PC-9 (cell line): ENCODE measurements at regions not wholly inside any gene's neighbourhood (a gene's known extent, or its start where the extent isn't known, plus 50 kb on each side); places are given as distances from the start of the nearest gene placed in this dataset.
A peak's percentile ranks its signal among the peaks of the same experiment; 100 is the strongest.
"Not testable (repeated sequence)": the region's sequence is repeated elsewhere in the genome, so short reads cannot be mapped to it uniquely, and the experiment has no call there.

ENCODE experiments used
- BruUV-seq: library from RNA; stranded (reverse); fragments of 400-500 nt; replicated peaks from 2 replicates; lab custom pipeline; 2021; lab: Mats Ljungman, UMichigan
- CTCF ChIA-PET: fragments of 300-600 bp; sonication (Branson Sonifier 250); formaldehyde crosslinking; loops from one replicate; lab custom pipeline; 2022; ENCODE audit warnings: antibody characterized with exemption; lab: Charles Lee
- POLR2A ChIA-PET: fragments of 300-600 bp; sonication (Branson Sonifier 250); formaldehyde crosslinking; loops from one replicate; lab custom pipeline; 2022; ENCODE audit warnings: antibody characterized with exemption; ENCODE audit not compliant: unreplicated experiment; lab: Charles Lee
- DNase-seq, 2 experiments: peaks; one replicate each; pipeline versions ENCODE4 v3.0.0 to v3.0.0-alpha.2; 2015 to 2022; ENCODE audit warnings: mixed read lengths in 1 of 2
- H2AFZ ChIP-seq: fragments of 200-600 bp; sonication (generic); 2 replicates; pipeline ENCODE4 v1.8.1; 2017; ENCODE audit warnings: antibody characterized with exemption
- H3F3A ChIP-seq: fragments of 200-600 bp; sonication (generic); 2 replicates; pipeline ENCODE4 v1.8.1; 2017; ENCODE audit warnings: antibody characterized with exemption, mild to moderate bottlenecking, low read depth; ENCODE audit not compliant: insufficient read depth
- H3K27ac ChIP-seq: fragments of 200-600 bp; sonication (generic); 2 replicates; pipeline ENCODE4 v1.6.1; 2016; ENCODE audit warnings: mixed run types
- H3K27me3 ChIP-seq: fragments of 200-600 bp; sonication (generic); 2 replicates; pipeline ENCODE4 v1.6.1; 2016; ENCODE audit warnings: low read depth, mixed run types; ENCODE audit not compliant: insufficient read depth
- H3K36me3 ChIP-seq: fragments of 200-600 bp; sonication (generic); 2 replicates; pipeline ENCODE4 v1.6.1; 2016; ENCODE audit warnings: low read depth, mixed run types
- H3K4me1 ChIP-seq: fragments of 200-600 bp; sonication (generic); replicated peaks from 2 replicates; pipeline ENCODE4 v1.6.1; 2016; ENCODE audit warnings: mixed run types; ENCODE audit not compliant: insufficient read depth
- H3K4me2 ChIP-seq: fragments of 200-600 bp; sonication (generic); 2 replicates; pipeline ENCODE4 v1.6.1; 2017; ENCODE audit warnings: mixed run types
- H3K4me3 ChIP-seq: fragments of 200-600 bp; sonication (generic); 2 replicates; pipeline ENCODE4 v1.6.1; 2016; ENCODE audit warnings: mixed run types
- H3K79me2 ChIP-seq: fragments of 200-600 bp; sonication (generic); 2 replicates; pipeline ENCODE4 v1.6.1; 2017; ENCODE audit warnings: low read depth, mixed run types
- H3K9me2 ChIP-seq: fragments of 200-600 bp; sonication (generic); 2 replicates; pipeline ENCODE4 v1.8.1; 2017; ENCODE audit warnings: mild to moderate bottlenecking; ENCODE audit not compliant: insufficient read depth
- H3K9me3 ChIP-seq: fragments of 200-600 bp; sonication (generic); 2 replicates; pipeline ENCODE4 v1.8.1; 2016; ENCODE audit warnings: low read depth; ENCODE audit not compliant: insufficient read depth
- H4K20me1 ChIP-seq: fragments of 200-600 bp; sonication (generic); 2 replicates; pipeline ENCODE4 v1.8.1; 2017; ENCODE audit not compliant: insufficient read depth
- EZH2 ChIP-seq: fragments of 200-600 bp; sonication (generic); IDR thresholded peaks from 2 replicates; pipeline ENCODE4 v1.8.0; 2017; ENCODE audit warnings: antibody characterized with exemption, low read depth
- intact Hi-C: fragments of 100-400 bp; cut with micrococcal nuclease; formaldehyde crosslinking; loops from one replicate; pipeline ENCODE4 v1.10.0; 2022; ENCODE audit not compliant: unreplicated experiment
- TF ChIP-seq, protein P1 (sequence below): fragments of 200-600 bp; sonication (generic); conservative IDR thresholded peaks from 2 replicates; pipeline ENCODE4 v1.6.1; 2017; ENCODE audit warnings: mixed run types, antibody characterized with exemption, mild to moderate bottlenecking, moderate library complexity

DNA sequence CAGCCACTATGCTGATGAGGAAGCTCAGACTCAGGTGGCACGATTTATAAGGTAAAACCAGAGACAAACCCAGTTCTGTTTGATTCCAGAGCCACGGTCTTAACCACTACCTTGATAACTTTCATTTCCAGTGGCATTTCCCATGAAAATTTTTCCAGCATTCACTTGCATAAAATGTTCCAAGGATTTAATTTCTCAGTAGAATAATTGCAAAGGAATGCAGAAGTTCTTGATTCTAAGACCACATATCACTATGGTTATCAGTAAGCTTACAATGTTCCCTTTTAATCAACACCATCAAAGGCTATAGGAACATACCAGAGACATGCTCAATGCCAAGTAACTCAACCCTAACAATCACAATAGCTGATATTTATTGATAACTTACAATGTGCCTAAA, 306.0 kb upstream of the HS3ST5 start:
- Histone ChIP-seq H3K9me3 (no peaks in the 10 kb centered on the region), H2AFZ (no peak overlapping the region), H3K27ac (no peak overlapping the region), H3K27me3 (no peaks in the 10 kb centered on the region), H3K9me2 (no peaks in the 10 kb centered on the region), H3K4me3 (no peak overlapping the region), H3K4me2 (0 out of 2 replicates have a peak overlapping the region, but pooled peaks have one; percentile 15), H3K36me3 (no peaks in the 10 kb centered on the region), H3K79me2 (no peaks in the 10 kb centered on the region), H3F3A (no peaks in the 10 kb centered on the region), H4K20me1 (no peaks in the 10 kb centered on the region), H3K4me1 (0 out of 2 replicates have a peak, but pooled peaks cover 11% of the 10 kb centered on the region)
- BruUV-seq = no TSS peak
- POLR2A ChIA-PET = interaction anchor here (0.5 to 0.7 kb wide), 2 partner anchors 32 to 220 kb away, joined by 3 to 8 read pairs; no protein-coding TSS in a partner anchor
- peak; percentile 25 to 70 for DNase-seq
- intact Hi-C loops = no loop called here
- CTCF ChIA-PET = no interaction called here
- TF ChIP-seq, protein P1, sequence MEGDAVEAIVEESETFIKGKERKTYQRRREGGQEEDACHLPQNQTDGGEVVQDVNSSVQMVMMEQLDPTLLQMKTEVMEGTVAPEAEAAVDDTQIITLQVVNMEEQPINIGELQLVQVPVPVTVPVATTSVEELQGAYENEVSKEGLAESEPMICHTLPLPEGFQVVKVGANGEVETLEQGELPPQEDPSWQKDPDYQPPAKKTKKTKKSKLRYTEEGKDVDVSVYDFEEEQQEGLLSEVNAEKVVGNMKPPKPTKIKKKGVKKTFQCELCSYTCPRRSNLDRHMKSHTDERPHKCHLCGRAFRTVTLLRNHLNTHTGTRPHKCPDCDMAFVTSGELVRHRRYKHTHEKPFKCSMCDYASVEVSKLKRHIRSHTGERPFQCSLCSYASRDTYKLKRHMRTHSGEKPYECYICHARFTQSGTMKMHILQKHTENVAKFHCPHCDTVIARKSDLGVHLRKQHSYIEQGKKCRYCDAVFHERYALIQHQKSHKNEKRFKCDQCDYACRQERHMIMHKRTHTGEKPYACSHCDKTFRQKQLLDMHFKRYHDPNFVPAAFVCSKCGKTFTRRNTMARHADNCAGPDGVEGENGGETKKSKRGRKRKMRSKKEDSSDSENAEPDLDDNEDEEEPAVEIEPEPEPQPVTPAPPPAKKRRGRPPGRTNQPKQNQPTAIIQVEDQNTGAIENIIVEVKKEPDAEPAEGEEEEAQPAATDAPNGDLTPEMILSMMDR = no peak
- no peak for TF ChIP-seq EZH2

DNA sequence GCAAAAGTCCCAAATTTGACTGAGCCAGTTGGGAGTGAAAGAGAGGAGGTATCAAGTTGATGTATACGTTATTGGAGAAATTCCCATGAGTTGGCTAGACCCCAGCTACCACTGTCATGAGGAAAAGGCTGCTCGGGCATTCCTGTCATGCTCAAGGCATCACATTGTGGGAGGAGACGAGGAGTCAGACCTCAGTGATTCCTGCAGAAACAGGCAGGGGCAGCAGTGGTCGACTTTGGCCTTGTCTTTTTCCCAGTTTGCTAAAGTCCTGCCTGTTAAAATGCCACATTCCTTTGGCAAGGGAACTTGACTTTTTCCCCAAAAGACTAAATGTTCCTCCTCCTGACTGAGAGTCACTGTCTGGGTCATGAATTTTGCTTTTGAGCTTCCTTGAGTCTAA, 295.5 kb upstream of the HS3ST5 start:
- DNase-seq = peak in 1 of 2 experiments; percentile 30
- Histone ChIP-seq H3K27me3 (no peaks in the 10 kb centered on the region), H4K20me1 (no peaks in the 10 kb centered on the region), H3K9me3 (no peaks in the 10 kb centered on the region; the same call in 1 of the 2 replicates), H3K4me3 (no peak overlapping the region), H3K4me1 (no peaks in the 10 kb centered on the region), H3K36me3 (no peaks in the 10 kb centered on the region), H3K27ac (no peak overlapping the region), H3K79me2 (no peaks in the 10 kb centered on the region), H3F3A (no peaks in the 10 kb centered on the region), H2AFZ (no peak overlapping the region), H3K4me2 (no peak overlapping the region), H3K9me2 (0 out of 2 replicates have a peak, but pooled peaks cover 3% of the 10 kb centered on the region)
- ChIA-PET POLR2A (no interaction called here), CTCF (no interaction called here)
- BruUV-seq = no TSS peak
- intact Hi-C loops = no loop called here
- no peak for TF ChIP-seq EZH2
- TF ChIP-seq, protein P1 = no peak

DNA sequence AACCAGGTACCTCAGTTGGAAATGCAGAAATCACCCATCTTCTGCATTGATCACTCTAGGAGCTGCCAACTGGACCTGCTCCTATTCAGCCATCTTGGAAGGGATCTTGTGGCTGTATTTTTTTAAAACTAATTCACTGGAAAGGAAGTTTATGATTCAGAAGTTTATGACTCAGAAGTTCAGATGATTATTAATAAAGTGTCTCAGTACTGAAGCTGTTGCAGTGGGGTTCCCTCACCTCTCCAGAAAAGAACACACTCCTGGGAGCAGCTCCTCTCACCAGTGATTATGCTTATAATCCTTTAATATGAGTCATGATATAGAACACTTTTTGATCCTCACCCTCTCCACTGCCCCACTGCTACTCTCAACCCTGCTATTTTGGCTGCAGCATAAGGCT, 291.2 kb upstream of the HS3ST5 start:
- TF ChIP-seq, protein P1 = no peak
- no peak for TF ChIP-seq EZH2
- Histone ChIP-seq H3K27ac (no peak overlapping the region), H3K27me3 (no peaks in the 10 kb centered on the region), H3K36me3 (no peaks in the 10 kb centered on the region), H3K9me3 (no peaks in the 10 kb centered on the region; the same call in 1 of the 2 replicates), H3K4me1 (no peaks in the 10 kb centered on the region), H3K4me2 (no peak overlapping the region), H3F3A (no peaks in the 10 kb centered on the region), H4K20me1 (no peaks in the 10 kb centered on the region), H2AFZ (no peak overlapping the region), H3K9me2 (0 out of 2 replicates have a peak, but pooled peaks cover 3% of the 10 kb centered on the region), H3K79me2 (no peaks in the 10 kb centered on the region), H3K4me3 (no peak overlapping the region)
- no TSS peak for BruUV-seq
- DNase-seq = no peak
- intact Hi-C loops = no loop called here
- CTCF ChIA-PET = no interaction called here
- POLR2A ChIA-PET = no interaction called here

DNA sequence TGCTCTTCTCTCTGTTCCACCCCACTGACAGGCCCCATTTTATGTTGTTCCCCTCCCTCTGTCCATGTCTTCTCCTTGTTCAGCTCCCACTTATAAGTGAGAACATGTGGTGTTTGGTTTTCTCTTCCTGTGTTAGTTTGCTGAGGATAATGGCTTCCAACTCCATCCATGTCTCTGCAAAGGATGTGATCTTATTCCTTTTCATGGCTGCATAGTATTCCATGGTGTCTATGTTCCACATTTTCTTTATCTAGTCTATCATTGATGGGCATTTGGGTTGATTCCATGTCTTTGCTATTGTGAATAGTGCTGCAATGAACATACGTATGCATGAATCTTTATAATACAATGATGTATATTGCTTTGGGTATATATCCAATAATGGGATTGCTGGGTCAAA, 283.4 kb upstream of the HS3ST5 start:
- H3K4me2 ChIP-seq, H3K9me3 ChIP-seq, CTCF ChIA-PET, H3K27me3 ChIP-seq, H3K27ac ChIP-seq, intact Hi-C loops, BruUV-seq, H4K20me1 ChIP-seq, POLR2A ChIA-PET, H3K36me3 ChIP-seq, H3K79me2 ChIP-seq, H3F3A ChIP-seq, H3K4me1 ChIP-seq, H3K4me3 ChIP-seq, H2AFZ ChIP-seq, DNase-seq, H3K9me2 ChIP-seq: not testable (repeated sequence)
